Lower leg skin (tissue), 4 donors: ENCODE measurements at regions not wholly inside any gene's neighbourhood (a gene's known extent, or its start where the extent isn't known, plus 50 kb on each side); places are given as distances from the start of the nearest gene placed in this dataset.

ENCODE experiments used
- DNase-seq, 2 donors: peaks; one replicate each; pipeline ENCODE4 v3.0.0-alpha.2; 2019; ENCODE audit warnings: low spot score in 2 of 2
- H3K4me3 ChIP-seq: fragments of 200-600 bp; sonication (generic); 2 replicates; pipeline ENCODE4 v1.5.1; 2017; ENCODE audit warnings: mild to moderate bottlenecking, low read depth; ENCODE audit not compliant: poor library complexity, severe bottlenecking
- CTCF ChIP-seq, 3 donors: fragments of 450-650 bp; IDR thresholded peaks; one replicate each; pipeline ENCODE4 v1.5.1; 2016; ENCODE audit warnings: antibody characterized with exemption in 3 of 3, mild to moderate bottlenecking in 3 of 3, moderate library complexity in 2 of 3
- POLR2A ChIP-seq, 2 donors: fragments of 450-650 bp; IDR thresholded peaks; one replicate each; pipeline ENCODE4 v1.6.1; 2016 to 2017; ENCODE audit warnings: antibody characterized with exemption in 2 of 2, mild to moderate bottlenecking in 1 of 2, moderate library complexity in 1 of 2
- WGBS, 2 donors: methylation state at CpG; one replicate each; pipeline ENCODE4 v1.1.5; 2018; 5-methylcytosine and 5-hydroxymethylcytosine counted together
- intact Hi-C: fragments of 100-400 bp; cut with DNase I; formaldehyde crosslinking; loops from one replicate; pipeline ENCODE4 v1.15.0; 2023; ENCODE audit warnings: low total_unique reads

GRCh38 chrX:13131396-13132137 is 87.1 kb upstream of the FAM9C start:
- TF ChIP-seq CTCF (IDR thresholded peaks at IDR 0.05), result no peak
- no peak for TF ChIP-seq POLR2A (IDR thresholded peaks at IDR 0.05)
- 64 to 81% methylated on average over 3 of the region's 3 CpGs for WGBS, 2 donors
- intact Hi-C loops, result no loop called here
- H3K4me3 ChIP-seq, result no peak overlapping the region
- no peak for DNase-seq

GRCh38 chrX:13130816-13131215 is 86.4 kb upstream of the FAM9C start:
- no peak overlapping the region for H3K4me3 ChIP-seq
- no peak for DNase-seq
- WGBS, 2 donors, result 40 to 63% methylated on average over 1 of the region's 1 CpG
- TF ChIP-seq CTCF (IDR thresholded peaks at IDR 0.05), result no peak
- TF ChIP-seq POLR2A (IDR thresholded peaks at IDR 0.05), result no peak
- intact Hi-C loops, result no loop called here

- intact Hi-C loops, result no loop called here
- TF ChIP-seq POLR2A (IDR thresholded peaks at IDR 0.05), result no peak
- no peak for TF ChIP-seq CTCF (IDR thresholded peaks at IDR 0.05)
- DNase-seq, result no peak
- no peak overlapping the region for H3K4me3 ChIP-seq
These were observed 83.7 kb upstream of the FAM9C start for GRCh38 chrX:13128104-13128503.

- 57 to 66% methylated on average over 3 of the region's 3 CpGs for WGBS, 2 donors
- H3K4me3 ChIP-seq, result no peak overlapping the region
These were observed 82.4 kb upstream of the FAM9C start for GRCh38 chrX:13126775-13127174.

GRCh38 chrX:13125188-13125587 is 80.8 kb upstream of the FAM9C start:
- WGBS, 2 donors, result 71 to 80% methylated on average over 2 of the region's 2 CpGs
- H3K4me3 ChIP-seq, result no peak overlapping the region
- TF ChIP-seq CTCF (IDR thresholded peaks at IDR 0.05), result no peak
- no peak for TF ChIP-seq POLR2A (IDR thresholded peaks at IDR 0.05)
- intact Hi-C loops, result no loop called here
- DNase-seq, result no peak

More at GRCh38 chrX:13126775-13127174, 82.4 kb upstream of the FAM9C start:
- DNase-seq, result no peak
- no peak for TF ChIP-seq CTCF (IDR thresholded peaks at IDR 0.05)
- no peak for TF ChIP-seq POLR2A (IDR thresholded peaks at IDR 0.05)
- intact Hi-C loops, result no loop called here

GRCh38 chrX:13123857-13124345 is 79.5 kb upstream of the FAM9C start:
- intact Hi-C loops, result no loop called here
- no peak for DNase-seq
- H3K4me3 ChIP-seq, result no peak overlapping the region
- WGBS, 2 donors, result 58 to 68% methylated on average over 7 of the region's 7 CpGs
- TF ChIP-seq POLR2A (IDR thresholded peaks at IDR 0.05) (no peak), CTCF (IDR thresholded peaks at IDR 0.05) (no peak)
